ENCODE measurements at regions not wholly inside any gene's neighbourhood (a gene's known extent, or its start where the extent isn't known, plus 50 kb on each side); places are given as distances from the start of the nearest gene placed in this dataset.
"Not testable (repeated sequence)": the region's sequence is repeated elsewhere in the genome, so short reads cannot be mapped to it uniquely, and the experiment has no call there.

GRCh38 chr4:103892586-103892985 is 172.8 kb upstream of the TACR3 start:
- in situ Hi-C loops (cut with HindIII; ENCODE audit: low sequenced_read_pairs) = no loop called here

- in situ Hi-C loops (cut with HindIII; ENCODE audit: low sequenced_read_pairs) = no loop called here
These were observed 167.4 kb upstream of the TACR3 start for GRCh38 chr4:103887191-103887590.

GRCh38 chr4:103885152-103885551 is 165.4 kb upstream of the TACR3 start:
- in situ Hi-C loops (cut with HindIII; ENCODE audit: low sequenced_read_pairs) = no loop called here

- in situ Hi-C loops (cut with HindIII; ENCODE audit: low sequenced_read_pairs) = no loop called here
These were observed 147.5 kb upstream of the TACR3 start for GRCh38 chr4:103867311-103867710.

- in situ Hi-C loops (cut with HindIII; ENCODE audit: low sequenced_read_pairs) = no loop called here
These were observed 133.8 kb upstream of the TACR3 start for GRCh38 chr4:103853627-103854026.

GRCh38 chr4:103853146-103853545 is 133.4 kb upstream of the TACR3 start:
- in situ Hi-C loops (cut with HindIII; ENCODE audit: low sequenced_read_pairs) = no loop called here

- in situ Hi-C loops (cut with HindIII; ENCODE audit: low sequenced_read_pairs) = no loop called here
These were observed 125.3 kb upstream of the TACR3 start for GRCh38 chr4:103845075-103845474.

- in situ Hi-C loops (cut with HindIII; ENCODE audit: low sequenced_read_pairs) = no loop called here
These were observed 123.0 kb upstream of the TACR3 start for GRCh38 chr4:103842637-103843239.

- in situ Hi-C loops (cut with HindIII; ENCODE audit: low sequenced_read_pairs) = no loop called here
These were observed 122.3 kb upstream of the TACR3 start for GRCh38 chr4:103842076-103842475.

- in situ Hi-C loops (cut with HindIII; ENCODE audit: low sequenced_read_pairs) = not testable (repeated sequence)
These were observed 90.5 kb upstream of the TACR3 start for GRCh38 chr4:103810308-103810707.

GRCh38 chr4:103802766-103803165 is 83.0 kb upstream of the TACR3 start:
- in situ Hi-C loops (cut with HindIII; ENCODE audit: low sequenced_read_pairs) = no loop called here

GRCh38 chr4:103787057-103787456 is 67.3 kb upstream of the TACR3 start:
- in situ Hi-C loops (cut with HindIII; ENCODE audit: low sequenced_read_pairs) = no loop called here

GRCh38 chr4:103786593-103786992 is 66.8 kb upstream of the TACR3 start:
- in situ Hi-C loops (cut with HindIII; ENCODE audit: low sequenced_read_pairs) = no loop called here

- in situ Hi-C loops (cut with HindIII; ENCODE audit: low sequenced_read_pairs) = no loop called here
These were observed 66.2 kb upstream of the TACR3 start for GRCh38 chr4:103786014-103786413.

- in situ Hi-C loops (cut with HindIII; ENCODE audit: low sequenced_read_pairs) = no loop called here
These were observed 58.4 kb upstream of the TACR3 start for GRCh38 chr4:103778221-103778620.

- in situ Hi-C loops (cut with HindIII; ENCODE audit: low sequenced_read_pairs) = no loop called here
These were observed 54.6 kb upstream of the TACR3 start for GRCh38 chr4:103774326-103774825.

GRCh38 chr4:103773691-103774231 is 54.0 kb upstream of the TACR3 start:
- in situ Hi-C loops (cut with HindIII; ENCODE audit: low sequenced_read_pairs) = no loop called here

Data from DLD1 (cell line).